Right renal pelvis (tissue), 4 donors: ENCODE measurements at regions not wholly inside any gene's neighbourhood (a gene's known extent, or its start where the extent isn't known, plus 50 kb on each side); places are given as distances from the start of the nearest gene placed in this dataset.
"Not testable (repeated sequence)": the region's sequence is repeated elsewhere in the genome, so short reads cannot be mapped to it uniquely, and the experiment has no call there.

Experiments used
- DNase-seq, 4 donors: peaks; one replicate each; pipeline ENCODE4 v3.0.0-alpha.2; 2013; ENCODE audit warnings: low read depth in 4 of 4, low spot score in 3 of 4, missing footprints in 1 of 4

DNA sequence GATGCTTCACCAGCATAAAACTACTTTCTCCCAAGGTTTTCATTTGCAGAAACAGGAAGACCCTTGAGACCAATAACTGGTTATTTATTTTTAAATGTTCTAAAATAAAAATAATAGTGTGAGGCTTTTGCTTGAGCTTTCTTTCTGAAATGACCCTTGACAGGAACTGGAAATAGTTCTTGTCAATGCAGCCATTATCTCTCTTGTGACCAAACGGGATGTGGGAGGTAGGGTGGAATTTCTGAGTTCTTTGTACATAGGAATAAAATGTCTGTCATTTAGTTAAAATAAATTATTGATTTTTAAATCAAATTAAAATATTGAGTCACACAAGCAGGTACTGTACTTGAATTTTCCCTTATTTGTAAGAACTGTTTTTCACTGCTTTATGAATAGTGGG lies 110.2 kb upstream of the CCN2 start:
- no peak for DNase-seq

DNA sequence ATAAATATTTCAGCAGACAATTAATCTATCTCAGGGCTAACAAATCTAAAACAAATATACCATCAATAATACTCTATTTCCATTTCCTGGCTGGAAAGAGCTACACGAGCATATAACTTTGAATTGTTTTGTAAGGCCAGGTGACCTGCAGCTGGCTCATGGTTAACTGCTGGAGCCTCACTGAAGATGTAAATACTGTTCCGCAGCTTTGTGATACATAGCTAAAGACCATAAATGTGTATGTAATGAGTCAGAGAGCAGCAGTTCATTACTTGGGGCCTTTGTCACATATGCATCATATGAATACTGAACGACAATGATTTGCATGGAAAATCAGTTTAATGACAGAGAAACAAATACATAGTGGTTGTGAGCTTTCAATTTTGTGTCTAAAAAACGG lies 109.4 kb upstream of the CCN2 start:
- no peak for DNase-seq

DNA sequence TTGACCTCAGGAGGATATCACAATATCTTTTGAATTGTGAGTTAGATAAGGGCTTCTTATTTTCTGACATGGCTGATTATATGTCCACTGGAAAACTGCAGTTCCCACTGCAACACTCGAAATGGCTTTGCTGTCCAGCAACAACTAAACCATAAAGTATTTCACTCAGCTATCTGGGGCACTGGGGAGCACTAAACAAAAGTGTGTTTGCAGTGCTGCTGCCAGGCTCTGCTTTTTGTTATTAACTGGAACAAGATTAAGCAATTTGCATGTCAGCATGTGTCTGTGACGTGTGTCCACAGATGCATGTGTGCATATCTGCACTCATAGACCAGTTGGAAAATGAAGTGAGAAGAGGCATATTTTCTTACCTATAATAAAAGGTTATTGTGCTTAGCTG lies 107.8 kb upstream of the CCN2 start:
- DNase-seq, result no peak

DNA sequence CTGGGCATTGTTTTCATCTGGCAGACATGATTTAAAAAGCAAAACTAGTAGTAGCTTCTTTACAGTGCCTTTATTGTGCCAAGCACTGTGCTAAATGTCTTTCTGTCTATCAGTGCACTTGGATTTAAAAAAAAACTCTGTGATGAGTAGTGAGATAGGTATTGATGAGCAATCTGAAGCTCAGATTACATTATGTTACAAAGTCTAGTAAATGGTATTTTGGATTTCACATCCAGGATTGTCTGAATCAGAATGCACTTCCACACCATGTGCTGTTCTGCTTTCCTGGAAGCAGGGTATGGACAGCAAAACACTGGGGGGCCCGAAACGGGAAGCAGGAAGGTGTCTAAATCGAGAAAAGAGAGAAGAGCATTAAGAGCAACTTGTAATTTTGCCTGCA lies 103.4 kb upstream of the CCN2 start:
- no peak for DNase-seq

DNA sequence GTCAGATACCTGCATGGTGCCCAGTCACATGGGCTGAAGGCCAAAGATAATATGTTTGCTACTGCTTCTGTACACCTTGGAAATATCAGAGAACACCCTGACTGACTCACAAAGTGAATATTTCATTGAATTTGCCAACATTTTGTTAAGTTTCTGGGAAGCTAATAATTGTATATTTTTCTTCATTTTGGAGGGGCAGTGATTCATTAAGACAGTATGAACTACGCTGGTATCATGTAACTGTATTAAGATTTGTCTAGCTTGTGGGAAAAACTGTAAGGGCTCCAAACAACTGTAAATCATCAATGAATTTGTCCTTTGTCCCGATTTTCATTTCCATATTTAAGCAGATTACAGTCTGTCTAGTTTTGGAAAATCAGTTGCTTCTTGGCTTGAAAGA lies 102.3 kb upstream of the CCN2 start:
- no peak for DNase-seq

DNA sequence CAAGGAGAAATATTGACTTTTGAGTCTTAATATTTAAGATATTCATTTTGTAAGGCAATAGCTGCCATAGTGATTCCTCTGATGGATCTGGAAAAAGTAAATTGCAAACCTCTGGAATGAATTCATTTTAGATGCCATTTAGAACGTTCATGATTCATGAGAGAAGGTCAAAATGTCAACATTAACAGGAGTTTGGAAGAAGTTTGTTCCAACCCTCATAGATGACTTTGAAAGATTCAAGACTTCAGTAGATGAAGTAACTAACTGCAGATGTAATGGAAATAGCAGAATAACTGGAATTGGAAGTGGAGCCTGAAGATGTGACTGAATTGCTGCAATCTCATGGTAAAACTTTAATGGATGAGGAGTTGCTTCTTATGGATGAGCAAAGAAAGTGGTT lies 100.9 kb upstream of the CCN2 start:
- no peak for DNase-seq

DNA sequence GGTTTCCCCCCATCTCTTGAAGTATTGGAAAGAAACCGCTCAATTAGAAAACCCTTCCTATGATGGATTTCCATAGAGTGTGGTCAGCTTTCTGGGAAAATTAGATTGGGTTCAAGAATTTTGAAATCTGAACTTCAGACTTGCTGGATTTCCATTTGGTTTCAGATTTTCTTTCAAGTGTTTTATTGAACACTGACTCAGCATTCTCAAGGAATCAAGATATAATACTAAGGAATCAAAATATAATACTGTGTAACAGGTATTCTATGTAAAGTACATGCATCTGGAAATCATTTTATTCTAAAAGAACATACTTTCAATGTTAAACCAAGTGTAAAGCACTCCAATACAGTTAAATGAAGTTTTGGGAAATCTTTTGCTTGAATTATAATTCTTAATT lies 94.7 kb upstream of the CCN2 start:
- DNase-seq, result no peak

DNA sequence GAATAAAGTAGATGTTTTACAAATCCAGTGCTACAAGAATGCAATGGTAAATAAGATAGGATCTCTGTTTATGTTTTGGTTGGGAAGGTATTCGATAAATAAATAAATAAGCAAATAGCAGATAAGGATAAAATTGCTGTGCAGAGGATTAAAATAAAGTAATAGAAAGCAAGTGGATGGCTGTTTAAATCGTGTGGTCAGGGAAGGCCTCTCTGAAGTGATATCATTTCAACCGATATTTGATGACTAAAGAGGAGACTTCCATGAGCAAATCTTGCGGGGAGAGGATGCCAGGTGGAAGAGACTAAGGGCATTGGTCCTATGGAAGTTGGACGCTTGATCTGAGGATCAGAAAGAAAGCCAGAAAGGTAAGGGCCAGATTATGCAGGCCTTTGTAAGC lies 92.0 kb upstream of the CCN2 start:
- no peak for DNase-seq

DNA sequence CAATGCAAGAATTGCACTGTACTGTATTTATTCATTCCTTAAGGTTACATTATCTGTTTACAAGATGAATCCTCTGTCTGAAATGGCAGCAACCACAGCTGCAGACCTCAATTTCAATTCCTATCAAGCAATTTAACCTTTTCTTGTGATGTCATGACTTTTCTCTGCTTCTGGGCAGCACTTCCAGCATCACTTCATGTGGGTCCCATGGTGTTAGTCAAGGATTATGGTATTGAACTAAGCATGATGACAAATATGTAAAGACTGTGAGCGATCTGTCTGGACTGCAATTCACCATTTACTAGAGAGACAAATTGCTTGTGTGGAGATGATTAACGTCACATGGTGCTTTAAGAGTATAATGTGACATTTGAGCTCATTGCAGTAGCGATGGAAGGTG lies 90.5 kb upstream of the CCN2 start:
- DNase-seq, result no peak

DNA sequence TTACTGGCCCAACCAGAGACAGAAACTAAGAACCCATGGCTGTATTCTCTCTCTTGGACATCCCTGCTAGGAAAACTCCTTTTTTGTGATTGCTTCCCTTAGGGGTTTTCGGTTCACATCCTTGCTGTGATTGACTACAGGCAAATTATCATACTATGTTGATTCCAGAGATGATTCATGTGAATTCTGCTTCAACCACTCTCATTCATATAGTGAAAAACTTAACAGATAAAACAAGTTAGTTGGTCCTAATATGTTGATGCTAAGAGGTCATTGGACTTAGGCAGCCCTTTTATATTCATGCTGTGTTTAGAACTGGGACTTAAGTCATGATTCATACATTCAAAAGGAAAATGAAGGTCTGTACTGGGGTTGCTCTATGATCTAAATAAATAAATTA lies 76.9 kb upstream of the CCN2 start:
- no peak for DNase-seq

DNA sequence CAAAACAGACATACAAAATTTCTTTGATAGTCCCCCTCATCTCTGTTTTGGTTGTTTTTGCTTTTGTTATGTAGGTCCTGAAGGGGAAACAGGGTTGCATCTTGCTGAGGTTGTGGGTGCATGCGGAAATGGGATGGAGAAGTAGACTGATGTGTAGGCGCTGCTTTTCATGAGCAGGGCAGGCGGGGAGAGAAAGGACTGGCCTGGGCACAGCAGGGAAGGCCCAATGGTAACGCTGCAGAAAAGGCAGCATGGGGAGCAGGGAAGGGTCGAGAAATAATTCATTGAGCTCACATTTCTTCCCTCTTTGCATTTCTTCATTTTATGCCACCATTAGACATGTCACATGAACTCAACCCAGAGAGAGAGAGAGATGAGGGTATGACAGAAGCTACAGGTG lies 74.3 kb upstream of the CCN2 start:
- no peak for DNase-seq

DNA sequence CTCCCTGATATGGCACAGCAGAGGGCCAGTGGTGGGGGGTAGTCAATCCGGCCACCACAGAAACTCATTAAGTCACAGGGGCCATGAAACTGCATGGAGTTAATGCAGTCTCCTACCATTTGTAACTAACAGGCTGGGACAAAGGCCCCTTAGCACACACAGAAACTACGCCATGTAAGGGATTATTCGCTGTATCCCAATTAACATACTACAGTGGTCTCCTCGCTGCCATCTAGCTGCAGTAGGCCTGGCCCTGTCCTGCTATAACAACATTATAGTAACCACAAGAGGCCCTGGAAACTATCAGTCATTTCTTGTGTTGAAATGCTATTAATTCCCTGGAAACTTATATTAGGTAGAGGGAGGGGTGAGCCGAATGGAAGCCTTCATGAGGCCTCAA lies 72.3 kb upstream of the CCN2 start:
- no peak for DNase-seq

DNA sequence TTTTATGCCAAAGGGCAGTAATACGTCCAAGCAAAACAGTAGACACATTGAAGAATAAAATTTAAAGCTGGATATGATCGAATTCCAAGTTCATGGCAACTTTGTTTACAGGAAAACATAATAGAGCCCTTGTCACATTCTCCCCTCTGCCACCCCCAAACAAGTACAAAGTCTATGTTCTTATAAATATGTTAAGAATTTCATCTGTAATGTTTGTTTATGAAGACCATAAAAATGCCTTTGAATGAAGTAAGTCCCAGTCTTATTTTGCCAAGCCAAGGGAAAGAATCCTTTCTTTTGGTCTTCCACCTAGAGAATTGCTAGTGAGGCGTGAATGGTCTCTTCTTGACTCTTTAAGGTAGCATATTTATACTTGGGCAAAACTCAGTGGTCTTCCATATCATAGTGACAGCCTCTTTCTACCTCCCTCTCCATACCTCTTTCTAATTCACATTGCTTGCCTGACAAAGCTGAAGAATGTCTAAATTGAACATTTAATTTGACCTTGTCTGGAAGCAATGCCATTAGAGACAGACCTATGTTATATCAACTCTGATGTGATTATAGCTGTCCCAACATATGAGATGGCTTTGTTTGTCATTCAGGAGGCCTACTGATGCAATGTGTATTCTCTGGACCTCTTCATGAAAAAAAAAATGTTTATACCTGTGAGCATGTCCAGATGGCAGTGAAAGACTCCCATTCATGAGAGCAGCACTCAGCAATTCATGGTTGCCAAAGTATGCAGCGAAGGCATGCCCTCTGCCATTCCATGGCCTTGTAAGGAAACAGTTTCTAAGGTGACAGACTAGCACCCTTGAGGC lies 70.6 kb upstream of the CCN2 start:
- DNase-seq, result no peak

DNA sequence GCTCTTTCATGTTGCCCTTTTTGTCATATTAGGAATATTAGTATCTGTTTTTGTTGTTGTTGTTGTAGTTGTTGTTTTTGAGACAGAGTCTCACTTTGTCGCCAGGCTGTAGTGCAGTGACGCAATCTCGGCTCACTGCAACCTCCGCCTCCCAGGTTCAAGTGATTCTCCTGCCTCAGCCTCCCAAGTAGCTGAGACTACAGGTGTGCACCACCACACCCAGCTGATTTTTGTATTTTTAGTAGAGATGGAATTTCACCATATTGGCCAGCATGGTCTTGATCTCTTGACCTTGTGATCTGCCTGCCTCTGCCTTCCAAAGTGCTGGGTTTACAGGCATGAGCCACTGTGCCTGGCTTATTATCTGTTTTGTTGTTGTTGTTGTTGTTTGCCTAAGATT lies 69.7 kb upstream of the CCN2 start:
- not testable (repeated sequence) for DNase-seq

DNA sequence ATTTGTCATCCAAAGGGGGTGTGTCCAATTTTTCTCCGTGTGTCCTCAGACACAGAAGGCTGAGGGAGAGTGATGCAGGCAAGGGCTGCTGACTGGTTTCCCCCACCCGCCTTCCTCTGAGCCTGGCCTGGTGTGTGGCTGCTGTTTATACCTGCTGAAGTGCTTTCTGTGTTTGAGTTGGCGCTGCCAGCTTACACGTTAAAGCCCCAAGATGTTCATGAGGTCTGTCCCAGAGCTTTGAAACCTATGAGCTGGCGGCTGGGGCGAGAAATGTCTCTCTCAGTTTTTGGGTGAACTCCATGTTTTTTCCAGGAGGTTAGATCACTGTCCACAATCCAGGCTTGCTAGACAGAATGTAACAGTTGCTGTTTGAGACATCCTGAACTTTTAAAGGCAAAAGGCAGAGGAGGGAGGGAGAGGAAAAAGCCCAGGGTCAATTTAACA lies 69.0 kb upstream of the CCN2 start:
- peak in 3 of 4 donors; percentile 16 to 35 (median 26) for DNase-seq

DNA sequence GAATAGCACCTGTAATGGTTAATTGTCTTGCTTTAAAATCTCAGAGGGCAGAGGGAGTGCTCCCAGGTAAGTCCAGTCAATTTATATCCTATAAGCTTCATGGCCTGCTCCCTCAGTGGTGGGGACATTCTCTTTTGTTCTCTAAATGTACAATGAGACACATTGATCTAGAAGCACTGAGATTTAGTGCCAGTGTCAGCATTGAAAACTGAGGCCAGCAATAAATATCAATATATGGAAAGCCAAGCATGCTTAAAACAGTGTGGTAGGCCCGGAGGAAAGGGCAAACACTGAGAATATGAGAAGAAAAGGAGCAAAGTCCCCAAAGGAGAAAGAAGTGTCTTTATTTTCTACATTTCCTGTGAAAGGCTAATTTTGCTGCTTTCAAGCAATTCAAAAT lies 68.4 kb upstream of the CCN2 start:
- no peak for DNase-seq

DNA sequence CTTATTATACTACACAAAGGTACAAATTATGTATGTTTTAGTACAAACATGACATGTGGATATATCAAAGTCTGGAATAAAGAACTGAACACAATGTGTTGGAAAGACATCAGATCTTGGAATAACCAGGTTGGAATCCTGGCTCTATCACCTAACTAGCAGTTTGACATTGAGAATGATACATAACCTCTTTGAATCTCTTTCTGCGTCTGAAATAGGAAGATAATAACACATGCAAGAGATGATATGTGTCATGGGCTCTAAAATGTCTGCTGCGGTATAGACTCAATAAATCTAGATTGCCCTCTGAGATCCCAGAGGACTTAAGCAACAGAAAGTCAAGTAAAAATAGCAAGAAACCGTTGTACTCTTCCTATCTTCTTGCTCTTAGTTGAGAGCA lies 66.8 kb upstream of the CCN2 start:
- DNase-seq, result no peak

DNA sequence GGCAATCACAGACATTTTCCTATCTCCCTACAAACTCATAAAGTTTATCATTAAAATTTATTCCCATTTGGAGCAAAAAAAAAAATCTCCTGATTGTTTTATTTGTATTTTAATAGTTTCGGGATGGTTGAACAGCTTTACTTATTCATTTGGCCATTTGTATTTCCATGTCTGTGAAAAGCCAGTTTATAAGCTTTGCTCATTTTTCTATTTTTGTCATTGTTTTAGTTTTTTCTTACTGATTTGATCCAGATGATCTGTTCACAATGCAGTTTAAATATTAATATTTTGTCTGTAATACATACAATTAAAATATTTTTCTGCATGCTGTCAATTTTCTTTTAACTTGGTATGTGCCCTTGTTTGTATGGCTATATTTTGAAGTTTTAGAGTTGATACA lies 65.2 kb upstream of the CCN2 start:
- DNase-seq, result no peak

DNA sequence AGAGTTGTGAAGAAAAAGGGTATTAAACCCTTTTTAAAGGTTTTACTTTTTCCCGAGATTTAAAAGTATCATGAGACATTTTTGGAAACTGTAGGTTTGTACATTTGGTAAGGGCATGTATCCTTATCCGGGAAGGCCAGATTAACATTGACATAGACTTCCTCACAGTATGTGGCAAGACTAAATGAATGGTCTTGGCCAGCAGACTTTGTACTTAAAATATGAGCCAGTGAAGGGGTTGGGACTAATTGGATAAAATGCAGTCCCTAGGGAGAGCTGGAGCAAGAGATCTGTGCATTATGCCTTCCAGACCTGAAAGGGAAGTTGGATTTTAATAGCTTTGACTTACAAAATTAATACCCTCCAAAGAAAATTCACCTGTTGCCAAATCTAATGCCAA lies 60.4 kb upstream of the CCN2 start:
- DNase-seq, result no peak

DNA sequence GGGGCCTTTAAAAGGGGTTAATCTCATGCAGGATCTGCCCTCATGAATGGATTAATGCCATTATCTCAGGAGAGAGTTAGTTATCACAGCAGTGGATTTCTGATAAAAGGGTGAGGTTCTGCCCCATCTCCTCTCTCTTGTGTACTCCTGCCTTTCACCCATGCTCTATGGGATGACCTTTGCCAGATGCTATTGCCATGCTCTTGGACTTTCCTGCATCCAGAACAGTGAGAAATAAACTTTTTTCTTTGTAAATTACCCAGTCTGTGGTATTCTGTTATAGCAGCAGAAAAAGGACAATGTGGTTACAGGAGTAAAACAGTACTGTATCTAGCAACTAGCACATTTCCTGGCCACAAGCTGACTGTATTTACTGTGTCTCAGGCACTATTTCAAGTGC lies 58.0 kb upstream of the CCN2 start:
- no peak for DNase-seq

DNA sequence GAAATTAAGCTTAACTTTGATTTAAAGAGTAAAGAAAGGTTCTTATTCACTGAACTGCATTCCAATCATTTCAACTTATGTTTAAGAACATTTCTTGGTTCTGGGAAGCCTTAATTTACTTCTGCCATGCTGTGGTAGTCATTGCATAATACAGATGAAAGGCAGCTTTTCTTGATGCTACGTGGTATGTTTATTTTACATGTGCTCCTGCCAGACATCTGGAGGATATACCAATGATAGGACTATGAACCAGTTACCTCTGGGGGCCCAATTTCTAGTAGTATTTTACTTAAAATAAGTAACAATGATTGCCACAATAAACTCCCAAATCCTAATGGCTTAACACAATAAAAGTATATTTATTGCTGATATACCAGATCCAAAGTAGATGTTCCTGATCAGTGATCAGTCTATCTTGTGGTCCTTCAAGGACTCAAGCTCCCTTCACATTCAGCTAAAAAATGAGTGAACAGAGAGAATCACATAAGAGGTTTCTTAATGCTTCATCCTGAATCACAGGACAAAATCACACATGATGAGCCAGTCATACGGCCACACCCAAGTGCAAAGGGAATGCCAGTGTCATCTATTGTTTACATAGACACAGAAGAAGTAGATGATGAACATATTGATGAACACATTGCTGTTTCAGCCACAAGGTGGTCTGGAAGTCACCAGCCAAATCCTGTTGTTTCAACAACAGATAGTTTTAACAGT lies 56.5 kb upstream of the CCN2 start:
- no peak for DNase-seq

DNA sequence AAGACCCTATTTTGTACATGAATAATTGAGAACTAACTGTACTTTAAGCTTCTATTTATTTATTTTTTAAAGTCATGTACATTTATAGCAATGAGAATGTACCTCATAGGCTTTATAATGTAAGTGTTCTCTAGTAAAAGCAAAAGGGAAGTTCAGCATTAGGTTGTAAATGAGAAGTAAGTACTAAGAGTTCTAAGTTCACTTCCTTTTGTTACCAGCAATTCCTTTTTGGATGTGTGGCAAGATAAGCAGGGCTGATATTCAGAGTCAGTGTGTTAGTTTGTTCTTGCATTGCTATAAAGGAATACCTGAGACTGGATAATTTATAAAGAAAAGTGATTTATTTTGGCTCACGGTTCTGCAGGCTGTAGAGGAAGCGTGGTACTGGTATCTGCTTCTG lies 54.0 kb upstream of the CCN2 start:
- no peak for DNase-seq
